ENCODE measurements at regions not wholly inside any gene's neighbourhood (a gene's known extent, or its start where the extent isn't known, plus 50 kb on each side); places are given as distances from the start of the nearest gene placed in this dataset.

- TF ChIP-seq CTCF (IDR thresholded peaks at IDR 0.05) (no peak), CHD2 (IDR thresholded peaks at IDR 0.05; ENCODE audit: low read length, partially characterized antibody) (no peak), YY1 (IDR thresholded peaks at IDR 0.05; ENCODE audit: low read depth) (no peak), TAF1 (IDR thresholded peaks at IDR 0.05; ENCODE audit: borderline replicate concordance, low read depth, low read length) (no peak), EZH2phosphoT487 (IDR thresholded peaks at IDR 0.05; ENCODE audit: borderline replicate concordance, low read depth) (no peak)
Observed at GRCh38 chr10:43824934-43825333, 176.3 kb upstream of the ZNF32 start.
